Thyroid gland (tissue), 4 donors: ENCODE measurements at regions not wholly inside any gene's neighbourhood (a gene's known extent, or its start where the extent isn't known, plus 50 kb on each side); places are given as distances from the start of the nearest gene placed in this dataset.

ENCODE experiments used
- CTCF ChIP-seq, 6 experiments: fragments of 200-600 bp in 3 of 6; fragments of 450-650 bp in 3 of 6; sonication (generic) in 3 of 6; IDR thresholded peaks; one replicate each; pipeline ENCODE4 v1.5.1; 2016 to 2019; ENCODE audit warnings: antibody characterized with exemption in 6 of 6, mild to moderate bottlenecking in 2 of 6, inconsistent platforms in 1 of 6, moderate library complexity in 1 of 6
- POLR2A ChIP-seq, 2 donors: fragments of 450-650 bp; IDR thresholded peaks; one replicate each; pipeline ENCODE4 v1.6.1; 2017; ENCODE audit warnings: antibody characterized with exemption in 2 of 2, mild to moderate bottlenecking in 2 of 2, moderate library complexity in 1 of 2

DNA sequence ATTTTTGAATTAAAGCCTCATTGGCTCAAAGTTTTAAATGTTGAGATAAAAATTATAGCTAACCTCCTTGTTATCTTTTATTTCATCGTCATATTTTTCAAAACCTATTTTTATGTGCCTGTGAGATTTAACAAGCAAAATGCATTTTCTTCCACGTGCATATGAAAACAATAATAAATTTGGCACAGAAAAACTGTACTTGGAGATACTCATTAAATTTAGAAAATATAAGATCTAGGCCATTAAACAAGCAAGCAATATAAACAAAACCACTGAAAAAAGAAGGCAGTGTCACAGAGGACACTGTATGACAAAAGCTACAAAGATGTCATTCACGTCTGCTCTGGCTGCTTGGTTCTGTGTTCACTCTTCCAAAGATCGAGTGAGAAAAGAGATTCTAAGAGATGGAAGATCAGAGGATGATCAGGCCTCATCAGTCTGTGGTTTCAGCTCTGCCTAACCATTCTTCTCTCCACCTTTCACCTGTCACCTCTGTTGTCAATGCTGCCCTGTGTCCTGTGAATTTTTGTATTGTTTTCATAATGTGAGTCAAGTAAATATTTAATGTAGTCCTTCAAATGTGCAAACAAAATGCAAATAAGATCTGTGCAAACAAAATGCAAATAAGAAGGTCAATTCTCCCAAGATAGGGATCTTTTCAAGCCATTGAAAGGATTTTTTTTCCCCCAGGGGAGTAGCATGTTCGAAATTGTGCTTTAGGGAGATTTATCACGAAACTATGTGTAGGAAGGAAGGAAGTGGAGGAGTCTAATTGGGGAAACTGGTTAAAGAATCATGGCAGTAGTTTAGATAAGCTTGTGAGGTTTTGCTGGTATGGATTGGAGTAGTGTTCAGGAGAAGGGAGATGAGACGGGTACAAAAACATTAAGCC is 138.7 kb upstream of the RBMS1 start:
- TF ChIP-seq POLR2A (IDR thresholded peaks at IDR 0.05) (no peak), CTCF (IDR thresholded peaks at IDR 0.05) (no peak)
